GM18870 (cell line): ENCODE measurements at regions not wholly inside any gene's neighbourhood (a gene's known extent, or its start where the extent isn't known, plus 50 kb on each side); places are given as distances from the start of the nearest gene placed in this dataset.

Source experiments
- ATAC-seq: cut with Tn5 transposase; IDR thresholded peaks from one replicate; pipeline ENCODE4 v1.9.1; 2021; ENCODE audit warnings: moderate library complexity; ENCODE audit not compliant: unreplicated experiment

DNA sequence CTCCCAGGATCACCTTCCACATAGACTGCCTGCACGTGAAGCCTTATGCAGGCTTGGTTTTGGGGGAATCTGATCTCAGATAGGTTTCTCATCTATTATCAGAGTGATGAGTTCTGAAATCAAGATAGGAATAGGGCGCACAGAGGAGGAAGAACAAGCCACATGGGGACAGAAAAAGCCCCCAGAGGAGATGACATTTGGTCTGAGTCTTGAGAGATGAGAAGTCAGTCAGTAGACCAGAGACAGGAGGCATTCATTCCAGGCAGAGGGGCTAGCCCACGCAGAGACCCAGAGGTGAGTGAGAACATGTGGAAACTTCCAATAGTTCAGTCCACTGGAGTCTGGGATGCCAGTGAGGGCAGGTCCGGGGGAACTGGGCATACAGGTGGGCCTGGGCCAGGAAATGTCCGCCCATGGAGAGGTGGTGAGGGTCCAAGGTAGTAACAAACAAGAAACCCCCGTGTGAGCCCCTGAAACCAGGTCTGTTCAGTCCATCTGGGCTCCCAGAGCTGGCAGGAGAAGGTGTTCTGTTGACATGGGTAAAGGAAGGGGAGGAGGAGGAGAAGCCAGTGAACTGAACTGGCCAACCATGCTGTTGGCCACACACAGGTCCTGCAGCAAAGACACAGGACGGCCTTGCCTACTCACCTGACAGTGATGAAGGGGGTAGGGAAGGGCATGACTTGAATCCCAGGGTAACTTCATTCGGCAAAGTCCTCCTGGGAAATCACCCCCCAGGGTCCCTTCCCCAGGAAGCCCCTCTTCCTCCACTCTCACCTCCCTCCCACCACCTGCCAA lies 69.3 kb upstream of the SMNDC1 start:
- no peak for ATAC-seq

DNA sequence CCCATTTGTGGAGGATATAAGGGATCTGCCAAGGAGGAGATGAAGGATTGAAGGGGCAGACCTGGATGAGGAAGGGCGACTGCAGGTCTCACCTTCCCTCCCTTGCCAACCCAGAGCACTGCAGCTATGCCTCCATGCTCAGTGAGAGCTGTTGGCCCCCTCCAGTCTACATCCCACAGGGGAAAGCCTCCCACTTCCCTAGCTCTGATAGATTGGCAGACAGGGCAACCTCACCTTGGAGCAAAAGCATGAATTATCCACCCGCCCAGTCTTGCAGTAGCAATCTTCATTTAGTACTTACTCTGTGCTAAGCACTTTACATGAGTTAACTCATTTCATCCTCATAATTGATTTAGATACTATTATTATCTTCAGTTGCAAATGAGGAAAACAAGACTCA lies 70.4 kb upstream of the SMNDC1 start:
- ATAC-seq: no peak

DNA sequence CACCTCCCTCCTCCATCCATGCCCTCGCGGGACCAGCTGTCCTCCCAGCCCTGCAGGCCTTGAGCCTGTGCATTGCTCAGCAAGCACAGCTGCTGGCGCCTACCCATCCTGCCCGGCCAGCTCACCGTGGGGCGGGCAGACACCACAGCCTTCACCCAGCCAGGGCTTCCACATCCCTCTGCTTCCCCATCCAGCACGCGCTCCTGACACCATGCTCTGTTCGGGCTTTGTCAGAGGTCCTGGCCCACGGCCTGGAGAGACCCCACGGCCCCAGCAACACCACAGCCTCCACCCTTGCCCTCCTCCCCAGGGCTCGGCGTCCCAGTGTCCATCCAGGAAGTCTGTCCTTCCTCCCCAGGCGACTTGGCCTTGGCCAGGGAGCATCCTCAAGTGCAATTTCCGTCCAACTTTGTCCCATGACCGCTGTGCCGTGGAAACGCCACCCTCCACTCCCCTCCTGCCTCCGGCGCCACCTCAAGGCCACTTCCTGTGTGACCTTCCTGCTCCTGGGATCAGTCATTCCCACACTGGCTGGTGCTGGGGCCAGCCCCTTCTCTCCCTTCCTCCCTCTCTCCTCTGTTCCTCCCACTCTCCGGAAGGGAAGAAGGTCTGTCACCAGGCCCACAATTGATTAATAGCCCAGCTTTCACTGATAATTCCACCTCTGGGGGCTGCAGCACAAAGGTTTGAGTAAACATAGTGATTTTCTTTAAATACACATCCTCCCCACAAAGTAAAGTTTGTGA lies 71.5 kb upstream of the SMNDC1 start:
- no peak for ATAC-seq

DNA sequence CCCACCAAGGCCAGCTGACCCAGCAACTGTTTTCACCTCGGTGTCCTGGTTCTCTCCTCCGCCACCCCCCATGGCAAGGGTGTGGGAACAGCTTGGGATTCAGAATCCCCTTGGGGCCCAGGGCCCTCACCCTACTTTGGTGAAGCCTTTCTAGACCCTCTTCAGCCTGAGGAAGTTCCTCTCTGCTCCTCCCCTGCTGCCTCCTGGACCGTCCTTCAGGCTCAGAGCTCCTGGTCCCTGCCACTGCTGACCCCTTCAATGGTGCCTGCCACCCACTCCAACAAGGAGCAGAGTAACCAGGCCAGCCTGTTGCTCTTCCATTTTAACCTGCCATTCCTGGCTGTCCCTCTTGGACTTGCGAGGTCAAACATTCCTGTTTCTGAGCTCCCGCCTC lies 72.0 kb upstream of the SMNDC1 start:
- no peak for ATAC-seq

DNA sequence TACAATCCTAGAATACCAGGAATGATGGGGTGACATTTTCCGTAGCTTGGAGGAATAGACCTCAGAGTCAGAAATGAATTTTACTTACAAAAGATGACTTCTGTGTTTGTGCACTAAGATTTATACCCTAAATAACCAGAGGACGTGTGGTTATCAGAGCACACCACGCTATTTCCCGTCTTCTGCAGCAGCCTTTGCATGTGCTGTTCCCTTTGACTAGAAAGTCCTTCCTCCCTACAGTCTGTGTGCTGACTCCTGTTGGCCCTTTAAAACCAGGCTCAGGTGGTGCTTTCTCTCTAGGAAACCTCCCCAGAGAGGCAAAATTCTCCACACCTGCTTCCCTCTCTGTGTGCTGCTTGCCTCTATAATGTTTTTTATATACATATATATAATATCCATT lies 73.3 kb upstream of the SMNDC1 start:
- no peak for ATAC-seq

DNA sequence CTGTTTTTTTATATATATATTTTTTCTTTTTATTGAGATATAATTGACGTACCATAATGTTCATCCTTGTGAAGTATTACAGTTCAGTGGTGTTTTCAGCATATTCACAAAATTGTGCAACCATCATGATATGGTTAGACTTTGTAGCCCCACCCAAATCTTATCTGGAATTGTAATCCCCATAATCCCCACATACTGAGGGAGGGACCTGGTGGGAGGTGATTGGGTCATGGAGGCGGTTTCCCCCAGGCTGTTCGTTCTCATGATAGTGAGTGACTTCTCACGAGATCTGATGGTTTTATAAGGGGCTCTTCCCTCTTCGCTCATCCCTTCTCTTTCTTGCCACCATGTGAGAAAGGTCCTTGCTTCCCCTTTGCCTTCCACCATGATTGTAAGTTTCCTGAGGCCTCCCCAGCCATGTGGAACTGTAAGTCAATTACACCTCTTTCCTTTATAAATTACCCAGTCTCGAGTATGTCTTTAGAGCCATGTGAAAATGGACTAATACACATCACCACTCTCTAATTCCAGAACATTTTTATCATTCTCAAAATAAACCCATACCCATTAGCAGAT lies 73.9 kb upstream of the SMNDC1 start:
- no peak for ATAC-seq

DNA sequence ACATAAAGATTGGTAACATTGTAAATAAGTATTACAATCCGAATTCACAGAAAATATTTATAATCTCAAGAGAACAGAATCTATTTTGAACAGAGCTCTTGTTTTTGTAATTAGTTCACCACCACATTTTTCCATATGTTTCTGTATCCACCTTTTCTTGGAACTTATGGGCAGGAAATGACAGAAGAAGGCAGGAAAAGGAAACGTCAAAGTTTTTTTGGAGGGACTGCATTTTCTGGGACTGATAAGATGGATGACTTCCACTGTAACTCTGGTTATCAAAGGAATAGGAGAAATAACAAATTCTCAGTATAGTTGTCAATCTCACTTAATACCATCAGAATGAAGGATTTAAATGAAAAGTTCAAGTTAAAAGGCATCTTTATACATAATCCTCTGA lies 75.1 kb upstream of the SMNDC1 start:
- no peak for ATAC-seq

DNA sequence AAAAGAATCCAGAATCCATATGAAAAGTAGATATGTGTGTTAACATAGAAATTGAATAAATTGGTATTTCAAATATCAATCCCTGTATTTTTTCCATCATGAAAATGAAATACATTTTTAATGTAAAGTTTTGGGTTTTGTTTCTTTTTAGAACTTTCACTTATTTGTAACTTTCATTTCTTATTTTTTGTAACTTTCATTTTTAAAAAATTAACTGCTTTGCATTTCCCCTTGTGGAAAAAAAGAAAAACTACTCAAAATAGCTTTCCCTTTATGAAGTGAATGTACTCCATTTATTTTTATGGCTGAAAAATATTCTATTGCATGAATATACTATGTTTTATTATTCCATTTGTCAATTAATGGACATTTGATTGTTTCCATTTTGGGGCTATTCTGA lies 75.6 kb upstream of the SMNDC1 start:
- no peak for ATAC-seq

DNA sequence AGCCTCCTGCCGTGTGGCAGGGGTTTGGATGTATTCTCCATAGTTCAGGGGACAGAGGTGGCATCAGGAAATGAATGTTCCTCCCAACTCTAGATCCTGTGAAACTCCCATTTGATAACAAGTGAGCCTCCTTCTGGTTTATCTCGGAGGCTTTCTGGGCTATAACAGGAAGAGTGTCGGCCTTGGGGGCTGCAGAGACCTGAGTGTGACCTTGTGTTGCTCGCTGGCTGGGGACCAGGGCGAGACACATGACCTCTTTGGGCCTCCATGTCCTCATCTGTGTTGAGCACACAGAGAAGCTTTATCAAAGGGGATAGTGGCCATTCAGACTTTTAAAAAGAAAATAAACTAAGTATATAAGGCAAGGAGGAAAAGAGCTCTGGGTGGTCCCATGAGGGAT lies 78.0 kb upstream of the SMNDC1 start:
- no peak for ATAC-seq

DNA sequence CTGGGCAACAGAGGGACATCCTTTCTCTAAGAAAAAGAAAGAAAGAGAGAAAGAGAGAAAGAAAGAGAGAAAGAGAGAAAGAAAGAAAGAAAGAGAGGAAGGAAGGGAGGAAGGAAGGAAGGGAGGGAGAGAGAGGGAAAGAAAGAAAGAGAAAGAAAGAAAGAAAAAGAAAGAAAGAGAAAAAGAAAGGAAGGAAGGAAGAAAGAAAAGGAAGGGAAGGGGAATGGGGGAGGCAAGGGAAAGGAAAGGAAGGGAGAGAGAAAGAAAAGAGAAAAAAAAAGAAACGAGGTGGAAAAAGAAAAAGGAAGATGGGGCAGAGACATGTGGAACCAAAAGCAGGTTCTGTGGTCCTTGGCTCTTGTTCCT lies 82.9 kb upstream of the SMNDC1 start:
- no peak for ATAC-seq

DNA sequence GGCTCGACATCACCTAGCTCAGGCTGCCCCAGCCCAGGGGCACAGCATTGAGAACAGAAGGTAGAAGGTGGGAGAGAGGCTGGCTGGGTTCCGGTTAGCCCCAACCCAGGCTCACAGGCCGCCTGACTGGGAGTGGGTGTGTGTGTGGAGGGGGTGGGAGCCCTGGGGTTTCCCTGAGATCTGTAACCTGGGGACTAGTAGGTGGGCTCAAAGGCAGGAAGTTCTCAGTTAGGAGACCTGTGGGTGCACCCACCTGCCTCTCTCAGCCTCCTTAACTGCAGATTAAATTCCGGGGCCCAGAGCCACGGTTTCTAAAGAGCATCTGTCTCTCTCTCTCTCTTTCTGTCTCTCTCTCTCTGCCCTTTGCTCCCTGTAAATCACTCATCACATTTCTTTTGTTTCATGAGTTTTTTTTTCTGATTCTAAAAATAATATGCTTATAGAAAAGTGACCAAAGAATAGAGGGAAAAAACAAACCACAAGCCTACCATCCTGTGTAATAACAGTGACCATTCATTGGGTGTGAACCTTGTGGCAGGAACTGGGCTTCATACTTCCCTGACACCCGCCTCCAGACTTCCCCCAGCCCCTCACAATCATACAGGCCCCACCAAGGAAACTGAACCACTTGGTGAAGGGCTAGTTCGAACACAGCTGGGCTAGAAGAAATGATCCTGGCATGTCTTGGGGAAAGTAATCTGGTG lies 83.4 kb upstream of the SMNDC1 start:
- peak; percentile 78 for ATAC-seq

DNA sequence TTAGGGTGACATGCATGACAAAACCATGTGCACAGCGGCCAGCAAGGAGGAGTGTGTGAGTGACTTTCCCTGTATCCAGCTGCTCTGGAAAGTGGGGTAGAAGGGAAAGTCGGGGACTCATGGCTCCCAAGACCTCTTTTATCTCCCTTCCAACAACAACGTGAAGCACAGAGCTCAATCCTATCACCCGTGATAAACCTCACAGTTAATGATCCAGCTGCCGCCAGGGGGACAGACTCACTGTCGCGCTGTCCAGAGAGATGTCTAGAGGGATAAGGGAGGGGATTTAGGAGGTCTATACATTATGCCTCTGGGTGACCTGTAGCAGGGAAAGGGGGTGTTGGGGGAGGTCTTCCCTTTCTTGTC lies 84.0 kb upstream of the SMNDC1 start:
- ATAC-seq: no peak

DNA sequence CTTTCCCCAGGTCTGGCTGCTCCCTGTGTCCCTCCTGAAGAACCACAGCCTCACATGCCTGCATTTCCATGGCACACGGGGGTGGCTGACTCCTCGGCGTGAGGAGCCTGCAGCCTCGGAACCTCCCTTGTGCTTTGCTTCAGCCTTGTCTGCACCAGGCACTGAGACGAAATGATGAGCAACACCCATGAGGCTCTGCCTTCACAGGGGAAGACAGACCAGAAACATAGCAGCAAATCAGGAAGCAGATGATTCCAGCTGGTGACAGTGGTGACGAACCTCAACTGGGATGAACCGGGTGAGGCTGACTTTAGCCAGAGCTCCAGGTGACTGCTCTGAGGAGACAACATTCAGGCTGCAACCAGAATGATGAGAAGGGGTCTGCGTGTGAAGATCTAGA lies 84.5 kb upstream of the SMNDC1 start:
- no peak for ATAC-seq

DNA sequence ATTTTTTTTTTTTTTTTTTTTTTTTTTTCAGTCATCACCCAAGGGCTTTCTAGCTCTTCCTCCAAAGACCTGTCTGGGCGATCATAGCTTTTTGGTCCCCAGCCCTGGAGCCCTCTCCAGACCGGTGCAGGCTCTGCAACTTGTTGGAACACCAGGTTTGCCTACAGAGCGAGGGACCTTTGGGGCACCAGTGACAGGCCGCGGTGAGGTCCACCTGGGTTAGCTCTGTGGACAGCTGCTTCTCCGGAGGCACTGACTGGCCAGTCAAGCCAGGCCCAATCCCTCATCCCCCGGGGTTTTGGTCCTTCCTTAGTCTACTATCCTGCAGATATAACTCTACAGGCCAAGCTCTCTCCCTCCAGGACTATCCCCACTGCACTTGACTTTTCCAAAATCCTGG lies 86.8 kb upstream of the SMNDC1 start:
- ATAC-seq: no peak

DNA sequence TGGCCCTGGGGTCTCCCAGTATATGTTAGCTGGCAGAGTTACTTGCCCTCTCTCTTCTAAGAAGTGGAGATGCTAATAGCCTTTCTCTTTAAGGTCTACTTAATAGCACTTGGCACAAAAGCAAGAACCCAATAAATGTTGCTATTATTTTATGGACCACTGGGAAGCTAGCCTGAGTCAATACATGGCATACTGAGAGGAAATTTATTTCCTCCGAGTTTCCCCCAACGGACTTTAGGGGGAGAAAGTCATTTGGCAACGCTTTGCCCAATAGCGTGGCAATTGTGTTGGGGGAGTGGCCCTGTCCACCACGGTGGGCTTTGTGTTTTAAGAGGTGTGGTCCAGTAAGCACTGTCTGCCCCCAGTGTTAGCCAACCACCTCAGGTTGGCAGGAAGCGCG lies 87.4 kb upstream of the SMNDC1 start:
- ATAC-seq: no peak

DNA sequence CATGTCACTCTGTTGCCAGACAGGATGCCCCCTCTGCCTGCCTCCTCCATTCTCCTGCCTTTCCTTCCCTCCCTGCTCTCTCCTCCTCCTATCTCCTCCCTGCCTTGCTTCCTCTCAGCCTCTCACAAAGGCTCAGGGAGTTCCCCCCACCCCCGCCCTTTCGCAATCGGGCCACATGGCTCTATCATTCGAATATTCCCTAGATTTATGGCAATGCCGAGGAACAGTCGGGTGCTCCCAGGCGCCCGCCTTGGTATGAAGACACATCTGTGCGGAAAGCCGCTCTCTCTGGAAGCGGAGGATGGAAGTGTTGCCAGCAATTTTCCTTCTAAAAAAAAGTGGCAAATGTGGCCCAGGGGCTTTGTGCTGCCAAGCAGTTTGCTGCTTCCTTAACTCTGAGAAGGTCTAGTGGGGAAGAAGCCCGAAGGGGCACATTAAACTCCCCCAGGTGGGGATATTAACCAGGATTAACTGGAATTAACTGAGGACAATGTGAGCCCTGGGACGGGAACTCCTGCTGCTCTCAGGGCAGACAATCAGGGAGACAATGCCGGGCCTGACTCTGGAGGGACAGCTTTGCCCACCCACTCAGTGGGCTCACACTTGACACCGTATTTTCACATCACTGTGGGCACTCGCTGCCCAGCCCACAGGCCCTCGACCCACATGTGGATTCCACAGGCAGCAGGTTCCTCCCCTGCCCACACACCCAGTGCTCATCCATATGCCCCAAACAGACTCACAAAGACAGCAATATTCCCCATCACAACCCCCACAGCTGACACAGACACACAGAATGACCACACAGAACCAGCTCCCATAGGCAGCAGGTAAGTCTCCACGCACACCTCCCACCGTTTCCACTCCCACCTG lies 88.4 kb upstream of the SMNDC1 start:
- no peak for ATAC-seq

DNA sequence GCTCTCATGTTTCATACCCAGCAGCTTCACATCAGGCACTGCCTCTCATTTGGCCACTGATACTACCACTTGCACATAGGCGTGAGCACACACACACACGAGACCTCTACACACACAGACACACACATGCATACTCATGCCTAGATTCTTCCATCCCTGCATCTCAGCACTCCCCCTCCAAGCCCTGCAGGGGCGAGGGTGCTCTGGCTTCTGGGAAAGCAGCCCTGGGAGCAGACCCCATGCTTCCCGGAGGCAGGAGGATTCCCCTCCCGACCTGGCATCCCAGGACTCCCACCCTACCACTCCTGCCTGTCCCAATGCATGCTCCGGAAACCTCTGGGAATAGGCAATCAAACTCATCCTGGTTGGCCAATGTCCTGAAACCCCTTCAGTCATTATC lies 89.1 kb upstream of the SMNDC1 start:
- no peak for ATAC-seq

DNA sequence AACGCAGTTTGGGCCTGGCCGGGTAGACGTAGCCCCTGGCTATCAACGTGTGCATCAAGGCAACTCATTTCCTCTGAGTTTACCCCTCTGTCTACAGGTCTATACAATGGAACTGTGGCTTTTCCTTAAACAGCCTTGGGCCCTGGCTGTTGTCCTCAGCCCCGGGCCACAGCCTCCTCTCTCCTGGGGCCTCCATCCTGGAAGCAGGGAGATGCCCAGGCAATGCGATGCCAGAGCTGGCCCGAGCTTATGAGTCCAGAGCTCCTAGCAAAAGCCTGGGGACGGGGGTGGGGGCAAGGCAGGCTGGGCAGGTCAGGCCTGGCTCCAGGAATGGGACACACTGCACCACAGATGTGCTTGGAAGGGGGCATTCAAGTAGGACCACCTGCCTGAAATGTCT lies 89.6 kb upstream of the SMNDC1 start:
- ATAC-seq: no peak

DNA sequence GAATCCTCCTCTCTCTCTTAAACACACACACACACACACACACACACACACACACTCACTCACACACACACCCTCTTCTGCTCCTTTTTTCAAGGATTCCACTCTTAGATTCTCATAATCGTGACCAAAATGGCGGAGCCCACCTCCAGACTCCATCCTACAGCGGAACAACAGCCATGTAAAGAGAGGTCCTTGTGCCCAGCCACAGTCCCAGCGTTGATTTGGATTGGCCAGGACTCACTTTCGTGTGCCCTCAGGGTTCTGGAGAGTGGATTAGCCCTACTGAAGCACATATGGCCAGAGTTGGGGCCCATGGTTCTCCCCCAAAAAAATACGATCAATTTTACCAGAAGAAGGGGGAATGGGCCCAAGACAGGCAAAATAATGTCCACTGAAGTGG lies 90.2 kb upstream of the SMNDC1 start:
- ATAC-seq: no peak

DNA sequence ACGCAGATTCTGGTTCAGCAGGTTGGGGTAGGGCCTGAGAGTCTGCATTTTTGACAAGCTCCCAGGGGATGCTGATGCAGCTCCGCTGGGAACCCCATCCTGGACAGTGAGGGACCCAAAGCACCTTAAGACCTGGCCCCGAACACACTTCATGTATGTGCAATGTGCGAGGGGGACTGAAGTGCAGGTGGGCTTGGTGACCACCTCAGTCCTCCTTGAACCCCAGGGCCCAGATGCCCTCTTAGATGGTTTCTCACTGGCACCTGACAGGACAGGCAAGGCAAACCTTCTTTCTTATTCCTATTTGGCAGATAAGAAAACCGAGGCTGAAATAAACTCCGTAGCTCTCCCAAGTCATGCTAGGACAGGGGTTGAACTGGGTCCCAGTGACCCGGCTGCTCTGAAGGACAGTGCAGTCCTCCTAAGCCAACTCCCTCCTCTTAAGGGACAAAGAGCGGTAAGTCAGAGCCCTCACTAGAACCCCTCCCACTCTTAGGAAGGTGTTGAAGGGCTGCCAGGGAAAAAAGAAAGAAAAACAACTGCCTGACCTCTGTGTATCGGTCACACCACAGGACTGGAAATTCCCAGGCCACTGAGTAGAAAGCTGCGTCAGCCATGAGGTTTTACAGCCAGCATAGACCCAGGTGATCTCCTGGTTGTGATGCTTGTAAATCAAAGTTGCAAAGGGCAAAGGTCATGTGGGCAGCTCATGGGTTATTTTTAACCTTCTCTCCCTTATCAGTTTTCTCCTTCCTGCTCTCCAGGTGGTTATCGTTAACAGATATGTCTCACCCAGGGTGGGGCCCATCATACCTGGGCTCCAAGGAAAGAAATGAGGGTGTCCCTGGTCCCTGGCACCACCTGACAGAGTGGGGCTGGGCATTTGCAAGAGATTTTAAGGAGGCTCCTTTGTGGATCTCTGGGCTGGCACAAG lies 90.9 kb upstream of the SMNDC1 start:
- ATAC-seq: peak; percentile 96
